OCI-LY7 (cell line): ENCODE measurements at regions not wholly inside any gene's neighbourhood (a gene's known extent, or its start where the extent isn't known, plus 50 kb on each side); places are given as distances from the start of the nearest gene placed in this dataset.

Experiments used
- BruUV-seq: library from RNA; stranded (reverse); fragments of 400-500 nt; replicated peaks from 2 replicates; lab custom pipeline; 2021; lab: Mats Ljungman, UMichigan
- CTCF ChIA-PET: fragments of 300-600 bp; sonication (Branson Sonifier 250); formaldehyde crosslinking; loops from one replicate; lab custom pipeline; 2022; ENCODE audit warnings: antibody characterized with exemption; ENCODE audit not compliant: unreplicated experiment; lab: Charles Lee
- POLR2A ChIA-PET: fragments of 300-600 bp; sonication (Branson Sonifier 250); formaldehyde crosslinking; loops from one replicate; lab custom pipeline; 2022; ENCODE audit warnings: antibody characterized with exemption; lab: Charles Lee
- DNase-seq: peaks from one replicate; pipeline ENCODE4 v3.0.0-alpha.2; 2015; ENCODE audit warnings: low spot score
- H2AFZ ChIP-seq: fragments of 200-600 bp; sonication (generic), shearing (Covaris generic); 2 replicates; pipeline ENCODE4 v1.6.1; 2014; ENCODE audit warnings: mild to moderate bottlenecking, antibody characterized with exemption, low read length, moderate library complexity
- H3K27ac ChIP-seq: fragments of 200-600 bp; sonication (generic); 2 replicates; pipeline ENCODE4 v1.5.1; 2014; ENCODE audit warnings: mixed run types, low read depth, mild to moderate bottlenecking, moderate library complexity, low read length, inconsistent platforms; ENCODE audit not compliant: poor library complexity, severe bottlenecking
- H3K36me3 ChIP-seq: fragments of 200-600 bp; sonication (generic); 2 replicates; pipeline ENCODE4 v1.6.1; 2014; ENCODE audit warnings: mild to moderate bottlenecking, antibody characterized with exemption, low read length, moderate library complexity, mixed read lengths; ENCODE audit not compliant: insufficient read depth
- H3K4me1 ChIP-seq: fragments of 200-600 bp; sonication (generic); 2 replicates; pipeline ENCODE4 v1.5.1; 2014; ENCODE audit warnings: mild to moderate bottlenecking, low read length; ENCODE audit not compliant: insufficient read depth, poor library complexity, severe bottlenecking
- H3K4me2 ChIP-seq: fragments of 200-600 bp; sonication (generic); 2 replicates; pipeline ENCODE4 v1.6.1; 2014; ENCODE audit warnings: mild to moderate bottlenecking, low read length
- H3K4me3 ChIP-seq: fragments of 200-600 bp; sonication (generic); 2 replicates; pipeline ENCODE4 v1.5.1; 2014; ENCODE audit warnings: mild to moderate bottlenecking, low read depth, low read length; ENCODE audit not compliant: poor library complexity, severe bottlenecking
- H3K79me2 ChIP-seq: fragments of 200-600 bp; sonication (generic); 2 replicates; pipeline ENCODE4 v1.6.1; 2016; ENCODE audit warnings: low read depth, mild to moderate bottlenecking, low read length, moderate library complexity, mixed read lengths; ENCODE audit not compliant: insufficient read depth
- H3K9me2 ChIP-seq: fragments of 200-600 bp; sonication (generic); 2 replicates; pipeline ENCODE4 v1.6.1; 2016; ENCODE audit warnings: mild to moderate bottlenecking, low read length, mixed read lengths; ENCODE audit not compliant: insufficient read depth
- H3K9me3 ChIP-seq: fragments of 200-600 bp; sonication (generic); 2 replicates; pipeline ENCODE4 v1.6.1; 2014; ENCODE audit warnings: mild to moderate bottlenecking, mixed run types, low read length, mixed read lengths
- H4K20me1 ChIP-seq: fragments of 200-600 bp; sonication (generic); 2 replicates; pipeline ENCODE4 v1.6.1; 2014; ENCODE audit warnings: mild to moderate bottlenecking, antibody characterized with exemption, low read length, moderate library complexity, mixed read lengths; ENCODE audit not compliant: insufficient read depth
- EZH2phosphoT487 ChIP-seq: fragments of 200-600 bp; sonication (generic); IDR thresholded peaks from 2 replicates; pipeline ENCODE4 v1.6.1; 2018; ENCODE audit warnings: low read depth, borderline replicate concordance, mild to moderate bottlenecking, mixed run types, antibody characterized with exemption, low read length, moderate library complexity, mixed read lengths
- intact Hi-C: fragments of 100-400 bp; cut with micrococcal nuclease; formaldehyde crosslinking; loops from one replicate; pipeline ENCODE4 v1.10.0; 2022; ENCODE audit not compliant: unreplicated experiment
- TF ChIP-seq, protein P1 (sequence below): fragments of 200-600 bp; sonication (generic); conservative IDR thresholded peaks from 2 replicates; pipeline ENCODE4 v1.5.1; 2014; ENCODE audit warnings: mild to moderate bottlenecking, antibody characterized with exemption, low read length, moderate library complexity, mixed read lengths

DNA sequence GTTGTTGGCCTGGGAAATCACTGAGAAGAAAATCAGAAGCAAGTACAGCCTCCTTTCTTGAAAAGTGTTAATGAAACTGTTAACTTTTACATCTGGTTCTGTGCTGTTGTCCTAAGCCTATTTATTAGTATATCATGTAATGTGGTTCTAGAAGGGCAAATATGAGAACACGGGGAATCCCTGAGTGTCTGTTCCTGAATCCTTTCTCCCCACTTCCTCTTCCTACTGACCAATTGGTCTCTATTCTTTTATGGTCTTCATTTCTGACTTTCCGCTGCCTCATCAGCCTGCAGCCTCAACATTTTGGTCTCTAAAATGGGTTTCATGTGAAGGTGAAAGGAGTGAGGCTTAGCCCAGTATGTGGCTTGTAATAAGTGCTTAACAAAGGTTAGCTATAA, 159.9 kb upstream of the MAMLD1 start:
- ChIA-PET CTCF (no interaction called here), POLR2A (no interaction called here)
- H3K4me2 ChIP-seq: no peak overlapping the region
- intact Hi-C loops: no loop called here
- no peaks in the 10 kb centered on the region for H3K9me2 ChIP-seq
- H3K79me2 ChIP-seq: no peaks in the 10 kb centered on the region
- no peak for DNase-seq
- no TSS peak for BruUV-seq
- no peaks in the 10 kb centered on the region for H3K9me3 ChIP-seq
- H3K4me3 ChIP-seq: no peak overlapping the region
- H4K20me1 ChIP-seq: no peaks in the 10 kb centered on the region
- no peak overlapping the region for H2AFZ ChIP-seq
- H3K27ac ChIP-seq: no peak overlapping the region
- H3K36me3 ChIP-seq: no peaks in the 10 kb centered on the region
- TF ChIP-seq, protein P1, sequence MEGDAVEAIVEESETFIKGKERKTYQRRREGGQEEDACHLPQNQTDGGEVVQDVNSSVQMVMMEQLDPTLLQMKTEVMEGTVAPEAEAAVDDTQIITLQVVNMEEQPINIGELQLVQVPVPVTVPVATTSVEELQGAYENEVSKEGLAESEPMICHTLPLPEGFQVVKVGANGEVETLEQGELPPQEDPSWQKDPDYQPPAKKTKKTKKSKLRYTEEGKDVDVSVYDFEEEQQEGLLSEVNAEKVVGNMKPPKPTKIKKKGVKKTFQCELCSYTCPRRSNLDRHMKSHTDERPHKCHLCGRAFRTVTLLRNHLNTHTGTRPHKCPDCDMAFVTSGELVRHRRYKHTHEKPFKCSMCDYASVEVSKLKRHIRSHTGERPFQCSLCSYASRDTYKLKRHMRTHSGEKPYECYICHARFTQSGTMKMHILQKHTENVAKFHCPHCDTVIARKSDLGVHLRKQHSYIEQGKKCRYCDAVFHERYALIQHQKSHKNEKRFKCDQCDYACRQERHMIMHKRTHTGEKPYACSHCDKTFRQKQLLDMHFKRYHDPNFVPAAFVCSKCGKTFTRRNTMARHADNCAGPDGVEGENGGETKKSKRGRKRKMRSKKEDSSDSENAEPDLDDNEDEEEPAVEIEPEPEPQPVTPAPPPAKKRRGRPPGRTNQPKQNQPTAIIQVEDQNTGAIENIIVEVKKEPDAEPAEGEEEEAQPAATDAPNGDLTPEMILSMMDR: no peak
- no peaks in the 10 kb centered on the region for H3K4me1 ChIP-seq

DNA sequence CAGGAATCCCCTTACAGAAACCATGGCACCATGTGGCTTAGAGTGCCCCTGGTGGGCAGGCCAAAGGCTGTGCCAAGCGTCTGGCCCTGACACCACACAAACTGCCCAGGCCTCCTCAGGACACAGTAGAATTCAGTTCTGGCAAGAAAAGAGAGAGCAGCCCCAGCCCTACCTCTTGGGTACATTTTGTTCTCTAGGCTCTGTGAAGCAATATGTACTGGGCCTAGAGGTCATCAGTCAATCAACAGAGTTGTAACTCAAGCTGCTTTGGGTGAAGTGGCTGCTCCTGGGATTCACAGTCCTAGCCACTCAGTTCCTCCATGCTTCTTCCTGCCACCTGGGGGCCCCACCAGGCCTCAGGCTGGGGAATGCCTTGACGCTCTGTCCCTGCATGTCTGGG, 158.1 kb upstream of the MAMLD1 start:
- BruUV-seq: no TSS peak
- intact Hi-C loops: no loop called here
- POLR2A ChIA-PET: no interaction called here
- Histone ChIP-seq H2AFZ (no peak overlapping the region), H3K4me1 (no peaks in the 10 kb centered on the region), H3K4me2 (no peak overlapping the region), H3K4me3 (no peak overlapping the region), H3K36me3 (no peaks in the 10 kb centered on the region), H3K9me3 (no peaks in the 10 kb centered on the region), H3K27ac (no peak overlapping the region), H4K20me1 (no peaks in the 10 kb centered on the region), H3K9me2 (no peaks in the 10 kb centered on the region), H3K79me2 (no peaks in the 10 kb centered on the region)
- no peak for DNase-seq
- CTCF ChIA-PET: interaction anchor here (0.6 kb wide), 1 partner anchor 13 kb away, joined by 6 read pairs; no protein-coding TSS in a partner anchor
- TF ChIP-seq, protein P1: no peak
- TF ChIP-seq EZH2phosphoT487: no peak

DNA sequence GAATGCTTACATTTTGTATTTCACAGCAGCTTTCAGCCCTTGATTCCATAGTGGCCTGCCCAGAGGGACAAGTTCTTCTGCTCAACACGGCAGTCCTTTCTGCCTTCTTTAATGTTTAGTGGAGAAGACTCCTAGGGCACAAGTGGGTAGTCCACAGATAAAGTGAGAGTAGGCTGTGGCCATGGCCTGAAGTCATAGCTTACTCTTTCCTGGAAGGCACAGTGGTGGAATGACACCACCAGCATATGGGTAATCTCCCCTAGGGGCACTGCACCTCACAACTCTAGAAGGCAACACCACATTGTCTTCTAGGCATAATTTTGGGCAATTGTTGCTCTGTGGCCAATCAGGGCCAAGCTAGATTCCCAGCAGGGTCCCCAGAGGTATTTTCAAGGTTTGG, 155.4 kb upstream of the MAMLD1 start:
- H3K4me2 ChIP-seq: no peak overlapping the region
- no peaks in the 10 kb centered on the region for H3K79me2 ChIP-seq
- no peaks in the 10 kb centered on the region for H4K20me1 ChIP-seq
- H3K27ac ChIP-seq: no peak overlapping the region
- CTCF ChIA-PET: no interaction called here
- no peaks in the 10 kb centered on the region for H3K36me3 ChIP-seq
- no peak overlapping the region for H2AFZ ChIP-seq
- intact Hi-C loops: no loop called here
- H3K4me1 ChIP-seq: no peaks in the 10 kb centered on the region
- POLR2A ChIA-PET: no interaction called here
- TF ChIP-seq, protein P1: no peak
- TF ChIP-seq EZH2phosphoT487: no peak
- H3K4me3 ChIP-seq: no peak overlapping the region
- no peaks in the 10 kb centered on the region for H3K9me2 ChIP-seq
- DNase-seq: no peak
- H3K9me3 ChIP-seq: no peaks in the 10 kb centered on the region
- no TSS peak for BruUV-seq
